H9 (cell line): ENCODE measurements at regions not wholly inside any gene's neighbourhood (a gene's known extent, or its start where the extent isn't known, plus 50 kb on each side); places are given as distances from the start of the nearest gene placed in this dataset.

Experiments used
- DNase-seq: peaks from one replicate; pipeline ENCODE4 v3.0.0-alpha.2; 2017
- H2AFZ ChIP-seq: one replicate; pipeline ENCODE4 v1.6.1; 2013; ENCODE audit warnings: mild to moderate bottlenecking, low read length, control low read depth, moderate library complexity
- H2AK5ac ChIP-seq: 2 replicates; pipeline ENCODE4 v1.6.1; 2013; ENCODE audit warnings: low read length, control low read depth, mixed read lengths; ENCODE audit not compliant: insufficient read length
- H2BK120ac ChIP-seq: one replicate; pipeline ENCODE4 v1.6.1; 2013; ENCODE audit warnings: low read depth, mild to moderate bottlenecking, low read length, control low read depth, inconsistent platforms; ENCODE audit not compliant: poor library complexity, severe bottlenecking
- H2BK12ac ChIP-seq: 2 replicates; pipeline ENCODE4 v1.6.1; 2013; ENCODE audit warnings: low read length, control low read depth, mixed read lengths, low read depth; ENCODE audit not compliant: insufficient read length
- H2BK15ac ChIP-seq: 2 replicates; pipeline ENCODE4 v1.6.1; 2013; ENCODE audit warnings: low read depth, low read length, control low read depth
- H2BK20ac ChIP-seq: one replicate; pipeline ENCODE4 v1.6.1; 2013; ENCODE audit warnings: low read depth, mild to moderate bottlenecking, low read length, control low read depth, inconsistent platforms; ENCODE audit not compliant: poor library complexity, severe bottlenecking
- H2BK5ac ChIP-seq: 2 replicates; pipeline ENCODE4 v1.6.1; 2013; ENCODE audit warnings: low read length, control low read depth, mixed read lengths; ENCODE audit not compliant: insufficient read length
- H3K14ac ChIP-seq: 2 replicates; pipeline ENCODE4 v1.6.1; 2013; ENCODE audit warnings: low read length, control low read depth; ENCODE audit not compliant: insufficient read depth
- H3K18ac ChIP-seq: 2 replicates; pipeline ENCODE4 v1.6.1; 2013; ENCODE audit warnings: low read depth, mild to moderate bottlenecking, mixed read lengths, low read length, control low read depth; ENCODE audit not compliant: insufficient read length
- H3K23ac ChIP-seq: 2 replicates; pipeline ENCODE4 v1.6.1; 2013; ENCODE audit warnings: low read length, control low read depth, mixed read lengths, low read depth; ENCODE audit not compliant: insufficient read length
- H3K23me2 ChIP-seq: 2 replicates; pipeline ENCODE4 v1.6.1; 2013; ENCODE audit warnings: low read depth, mild to moderate bottlenecking, mixed read lengths, low read length, control low read depth; ENCODE audit not compliant: insufficient read length, poor library complexity, severe bottlenecking
- H3K27ac ChIP-seq: 2 replicates; pipeline ENCODE4 v1.5.1; 2013; ENCODE audit warnings: low read length, control low read depth, mixed read lengths, low read depth; ENCODE audit not compliant: insufficient read length
- H3K27me3 ChIP-seq: 2 replicates; pipeline ENCODE4 v1.6.1; 2013; ENCODE audit warnings: low read length, control low read depth, inconsistent platforms; ENCODE audit not compliant: insufficient read depth
- H3K4ac ChIP-seq: 2 replicates; pipeline ENCODE4 v1.6.1; 2013; ENCODE audit warnings: low read depth, mild to moderate bottlenecking, control low read depth, inconsistent platforms, low read length, moderate library complexity
- H3K4me1 ChIP-seq: 2 replicates; pipeline ENCODE4 v1.6.1; 2013; ENCODE audit warnings: low read length, control low read depth, inconsistent platforms; ENCODE audit not compliant: insufficient read depth
- H3K4me2 ChIP-seq: 2 replicates; pipeline ENCODE4 v1.6.1; 2013; ENCODE audit warnings: low read length, control low read depth, mixed read lengths; ENCODE audit not compliant: insufficient read length, insufficient read depth
- H3K56ac ChIP-seq: 2 replicates; pipeline ENCODE4 v1.6.1; 2013; ENCODE audit warnings: low read depth, mild to moderate bottlenecking, mixed read lengths, low read length, control low read depth; ENCODE audit not compliant: insufficient read length
- H3K79me1 ChIP-seq: 2 replicates; pipeline ENCODE4 v1.6.1; 2013; ENCODE audit warnings: low read depth, mild to moderate bottlenecking, moderate library complexity, low read length, control low read depth, inconsistent platforms; ENCODE audit not compliant: insufficient read depth, poor library complexity, severe bottlenecking
- H3K79me2 ChIP-seq: 2 replicates; pipeline ENCODE4 v1.6.1; 2013; ENCODE audit warnings: low read length, control low read depth, inconsistent platforms; ENCODE audit not compliant: insufficient read depth
- H3K9ac ChIP-seq: 2 replicates; pipeline ENCODE4 v1.6.1; 2013; ENCODE audit warnings: low read length, control low read depth, mixed read lengths; ENCODE audit not compliant: insufficient read length; ENCODE audit errors: extremely low read depth
- H3K9me3 ChIP-seq: one replicate; pipeline ENCODE4 v1.6.1; 2013; ENCODE audit warnings: low read depth, low read length, inconsistent platforms; ENCODE audit not compliant: control insufficient read depth
- H3T11ph ChIP-seq: one replicate; pipeline ENCODE4 v1.6.1; 2013; ENCODE audit warnings: mild to moderate bottlenecking, low read length, control low read depth, inconsistent platforms
- H4K20me1 ChIP-seq: one replicate; pipeline ENCODE4 v1.6.1; 2013; ENCODE audit not compliant: control insufficient read depth, insufficient read length, insufficient read depth
- H4K5ac ChIP-seq: 2 replicates; pipeline ENCODE4 v1.6.1; 2013; ENCODE audit warnings: low read depth, mild to moderate bottlenecking, mixed read lengths, low read length, control low read depth; ENCODE audit not compliant: insufficient read length
- H4K8ac ChIP-seq: replicated peaks from 2 replicates; pipeline ENCODE4 v1.6.1; 2013; ENCODE audit warnings: low read length, control low read depth, mixed read lengths, low read depth; ENCODE audit not compliant: insufficient read length
- H4K91ac ChIP-seq: 2 replicates; pipeline ENCODE4 v1.6.1; 2013; ENCODE audit warnings: low read depth, mild to moderate bottlenecking, moderate library complexity, mixed read lengths, low read length, control low read depth; ENCODE audit not compliant: insufficient read length
- H3K27ac Mint-ChIP-seq, 3 experiments: 2 replicates in 2 of 3; 3 replicates in 1 of 3; pipeline ENCODE4 v1.8.0; 2020 to 2021; ENCODE audit warnings: mixed read lengths in 3 of 3, mild to moderate bottlenecking in 1 of 3, moderate library complexity in 1 of 3
- H3K27me3 Mint-ChIP-seq: 2 replicates; pipeline ENCODE4 v1.8.0; 2021; ENCODE audit warnings: low read depth, mild to moderate bottlenecking, moderate library complexity, mixed read lengths
- H3K36me3 Mint-ChIP-seq, 3 experiments: 2 replicates in 2 of 3; 3 replicates in 1 of 3; pipeline ENCODE4 v1.8.0; 2020 to 2021; ENCODE audit warnings: low read depth in 3 of 3, mixed read lengths in 3 of 3; ENCODE audit not compliant: insufficient read depth in 1 of 3
- H3K4me1 Mint-ChIP-seq, 2 experiments: 2 replicates each; pipeline ENCODE4 v1.8.0; 2020; ENCODE audit warnings: mixed read lengths in 2 of 2
- H3K4me3 Mint-ChIP-seq, 2 experiments: 2 replicates in 1 of 2; 3 replicates in 1 of 2; pipeline ENCODE4 v1.8.0; 2020 to 2021; ENCODE audit warnings: mild to moderate bottlenecking in 2 of 2, mixed read lengths in 2 of 2, moderate library complexity in 1 of 2
- H3K9me3 Mint-ChIP-seq, 2 experiments: 2 replicates in 1 of 2; 3 replicates in 1 of 2; pipeline ENCODE4 v1.8.0; 2020; ENCODE audit warnings: mild to moderate bottlenecking in 2 of 2, mixed read lengths in 2 of 2, moderate library complexity in 1 of 2
- WGBS: extraction: QIAGEN DNeasy Blood & Tissue Kit; methylation state at CpG from one replicate; pipeline ENCODE4 v1.1.7; 2013; ENCODE audit warnings: missing lambda C conversion rate, low lambda C conversion rate, mixed read lengths; ENCODE audit not compliant: insufficient read length; ENCODE audit errors: extremely low coverage; 5-methylcytosine and 5-hydroxymethylcytosine counted together
- TF ChIP-seq, protein P1 (sequence below): fragments of 200-600 bp; sonication (generic); conservative IDR thresholded peaks from 3 replicates; pipeline ENCODE4 v1.8.0; 2021; ENCODE audit warnings: antibody characterized with exemption, mild to moderate bottlenecking

DNA sequence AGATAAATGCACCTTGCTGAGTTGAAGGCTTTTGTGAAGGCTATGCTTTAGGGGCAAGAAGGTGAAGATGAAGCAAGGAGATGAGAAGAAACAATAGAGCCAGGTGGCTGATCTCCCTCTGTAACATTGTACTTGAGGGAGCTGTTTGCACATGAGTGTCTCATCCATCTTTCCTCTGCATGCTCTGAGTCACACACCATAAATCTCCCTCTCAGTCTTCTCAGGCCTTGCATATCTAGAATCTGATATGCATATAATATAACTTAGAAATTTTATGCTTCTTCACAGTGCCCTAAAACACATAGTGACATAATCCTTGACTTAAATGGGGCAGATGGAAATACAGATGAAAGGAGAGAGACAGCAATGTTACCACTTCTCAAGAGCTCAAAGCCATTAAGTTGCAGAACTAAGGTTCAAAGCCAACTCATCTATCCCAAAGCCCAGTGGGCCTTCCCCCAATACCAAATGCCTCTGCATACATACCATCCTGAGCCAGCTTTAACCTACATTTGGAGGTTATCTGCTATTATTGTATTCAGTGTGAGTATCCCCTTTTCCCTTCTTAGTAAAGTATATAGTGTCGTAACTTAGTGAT, 62.4 kb upstream of the STXBP5 start:
- Histone ChIP-seq H3K9me3 (no peaks in the 10 kb centered on the region), H2AFZ (no peak overlapping the region), H4K91ac (no peak overlapping the region), H3K23ac (no peak overlapping the region), H3K18ac (no peak overlapping the region), H3K27me3 (no peaks in the 10 kb centered on the region), H4K20me1 (no peaks in the 10 kb centered on the region), H3K4me1 (no peaks in the 10 kb centered on the region), H2BK120ac (no peak overlapping the region), H3K9ac (no peak overlapping the region), H4K5ac (no peak overlapping the region), H2BK12ac (no peak overlapping the region), H3K27ac (no peak overlapping the region), H3T11ph (no peak overlapping the region), H2BK15ac (no peak overlapping the region), H3K4ac (no peak overlapping the region), H2BK5ac (no peak overlapping the region), H2AK5ac (no peak overlapping the region), H3K79me2 (no peaks in the 10 kb centered on the region), H3K23me2 (no peaks in the 10 kb centered on the region), H4K8ac (no peak overlapping the region), H3K4me2 (no peak overlapping the region), H3K14ac (no peak overlapping the region), H3K79me1 (no peaks in the 10 kb centered on the region), H3K56ac (no peak overlapping the region), H2BK20ac (no peak overlapping the region)
- Mint-ChIP-seq H3K27ac (no peak overlapping the region), H3K9me3 (no peaks in the 10 kb centered on the region; a peak in 1 of 5 replicates), H3K36me3 (no peaks in the 10 kb centered on the region), H3K27me3 (no peaks in the 10 kb centered on the region), H3K4me3 (no peak overlapping the region), H3K4me1 (no peaks in the 10 kb centered on the region)
- no CpG with 5 or more reads among the region's 1 CpG for WGBS
- TF ChIP-seq, protein P1, sequence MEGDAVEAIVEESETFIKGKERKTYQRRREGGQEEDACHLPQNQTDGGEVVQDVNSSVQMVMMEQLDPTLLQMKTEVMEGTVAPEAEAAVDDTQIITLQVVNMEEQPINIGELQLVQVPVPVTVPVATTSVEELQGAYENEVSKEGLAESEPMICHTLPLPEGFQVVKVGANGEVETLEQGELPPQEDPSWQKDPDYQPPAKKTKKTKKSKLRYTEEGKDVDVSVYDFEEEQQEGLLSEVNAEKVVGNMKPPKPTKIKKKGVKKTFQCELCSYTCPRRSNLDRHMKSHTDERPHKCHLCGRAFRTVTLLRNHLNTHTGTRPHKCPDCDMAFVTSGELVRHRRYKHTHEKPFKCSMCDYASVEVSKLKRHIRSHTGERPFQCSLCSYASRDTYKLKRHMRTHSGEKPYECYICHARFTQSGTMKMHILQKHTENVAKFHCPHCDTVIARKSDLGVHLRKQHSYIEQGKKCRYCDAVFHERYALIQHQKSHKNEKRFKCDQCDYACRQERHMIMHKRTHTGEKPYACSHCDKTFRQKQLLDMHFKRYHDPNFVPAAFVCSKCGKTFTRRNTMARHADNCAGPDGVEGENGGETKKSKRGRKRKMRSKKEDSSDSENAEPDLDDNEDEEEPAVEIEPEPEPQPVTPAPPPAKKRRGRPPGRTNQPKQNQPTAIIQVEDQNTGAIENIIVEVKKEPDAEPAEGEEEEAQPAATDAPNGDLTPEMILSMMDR, result no peak
- DNase-seq, result no peak
